ENCODE measurements at regions not wholly inside any gene's neighbourhood (a gene's known extent, or its start where the extent isn't known, plus 50 kb on each side); places are given as distances from the start of the nearest gene placed in this dataset.

GRCh38 chr13:65914716-65915115, 1315.4 kb downstream of the PCDH9 start:
- H3K36me3 Mint-ChIP-seq (ENCODE audit: low read depth) = no peaks in the 10 kb centered on the region
- ATAC-seq (no peak), DNase-seq (ENCODE audit: low spot score) (no peak)
- no peaks in the 10 kb centered on the region for H3K9me3 Mint-ChIP-seq
- Histone ChIP-seq H3K4me2 (no peak overlapping the region), H3K27ac (ENCODE audit: low read depth) (no peak overlapping the region), H2AFZ (no peak overlapping the region), H3K4me3 (no peak overlapping the region), H3K36me3 (ENCODE audit: insufficient read depth) (no peaks in the 10 kb centered on the region), H4K20me1 (replicated peaks; ENCODE audit: insufficient read depth) (no peaks in the 10 kb centered on the region), H3K27me3 (ENCODE audit: insufficient read depth) (no peaks in the 10 kb centered on the region), H3K9me2 (ENCODE audit: insufficient read depth) (0 out of 2 replicates have a peak, but pooled peaks cover 13% of the 10 kb centered on the region), H3K4me1 (ENCODE audit: insufficient read depth) (no peaks in the 10 kb centered on the region), H3K79me2 (replicated peaks; ENCODE audit: insufficient read depth) (no peaks in the 10 kb centered on the region), H3F3A (replicated peaks; ENCODE audit: low read depth) (no peaks in the 10 kb centered on the region)
- H3K27ac Mint-ChIP-seq = no peak overlapping the region
- TF ChIP-seq ETS1 (IDR thresholded peaks at IDR 0.05) (no peak), ZNF462 (CRISPR knock-in tag; IDR thresholded peaks at IDR 0.05) (no peak), EZH2phosphoT487 (IDR thresholded peaks at IDR 0.05; ENCODE audit: unreplicated experiment) (no peak), REST (IDR thresholded peaks at IDR 0.05; ENCODE audit: unreplicated experiment) (no peak), ZNF331 (CRISPR knock-in tag; IDR thresholded peaks at IDR 0.05; ENCODE audit: low read depth) (no peak), NANOG (IDR thresholded peaks at IDR 0.05; ENCODE audit: borderline replicate concordance) (no peak), POLR2AphosphoS5 (IDR thresholded peaks at IDR 0.05; ENCODE audit: low read depth) (no peak), EZH2 (IDR thresholded peaks at IDR 0.05; ENCODE audit: low read depth, unreplicated experiment) (no peak), JUNB (IDR thresholded peaks at IDR 0.05; ENCODE audit: unreplicated experiment) (no peak)
- no peaks in the 10 kb centered on the region for H3K27me3 Mint-ChIP-seq (ENCODE audit: insufficient read depth, low read depth, poor library complexity)
- no peaks in the 10 kb centered on the region for H3K4me1 Mint-ChIP-seq
- no peak overlapping the region for H3K4me3 Mint-ChIP-seq

Measured in GM23338 (cell line).